ENCODE measurements at regions not wholly inside any gene's neighbourhood (a gene's known extent, or its start where the extent isn't known, plus 50 kb on each side); places are given as distances from the start of the nearest gene placed in this dataset.
A peak's percentile ranks its signal among the peaks of the same experiment; 100 is the strongest.

GRCh38 chrX:574251-574650, 56.3 kb upstream of the SHOX start:
- peaks cover 2% of the 10 kb centered on the region; the same call in 1 of the 2 replicates for H3K23me2 ChIP-seq (ENCODE audit: low read depth, low read length)
- H3K4me1 ChIP-seq (replicated peaks in 1 of 4; ENCODE audit: control insufficient read depth in 3 of 4, insufficient read depth in 4 of 4, low read length in 3 of 4): no peaks in the 10 kb centered on the region
- DNase-seq (ENCODE audit: low read depth in 1 of 2, low spot score in 2 of 2) (no peak), FAIRE-seq (no peak)
- POLR2A ChIA-PET (ENCODE audit: partially characterized antibody): no interaction called here
- WGBS, 2 experiments (ENCODE audit: extremely low coverage in 1 of 2, insufficient coverage in 1 of 2, insufficient read length in 1 of 2, insufficient replicate concordance in 2 of 2, low coverage in 1 of 2, low lambda C conversion rate in 2 of 2, missing lambda C conversion rate in 1 of 2): 73% methylated on average over 14 of the region's 14 CpGs; no CpG with 5 or more reads in 1 of the 2 experiments
- no peaks in the 10 kb centered on the region for H3K79me2 ChIP-seq (ENCODE audit: control insufficient read depth in 1 of 2, insufficient read depth in 2 of 2, low read length in 2 of 2)
- no peak overlapping the region for H4K5ac ChIP-seq (ENCODE audit: insufficient read length, low read depth, low read length)
- H3K9ac ChIP-seq (replicated peaks in 1 of 4; ENCODE audit: extremely low read depth in 1 of 4, low read depth in 3 of 4, low read length in 3 of 4): no peak overlapping the region
- TF ChIP-seq CTBP2 (IDR thresholded peaks at IDR 0.05; ENCODE audit: borderline replicate concordance, insufficient read depth, insufficient read length, low read length) (peak; percentile 58), JUND (IDR thresholded peaks at IDR 0.05; ENCODE audit: low read length) (no peak), EZH2 (IDR thresholded peaks at IDR 0.05; ENCODE audit: low read depth, low read length, severe bottlenecking) (no peak)
- H3K4ac ChIP-seq (replicated peaks; ENCODE audit: insufficient read length, low read depth, low read length): no peak overlapping the region
- no peak overlapping the region for H2BK120ac ChIP-seq (replicated peaks; ENCODE audit: low read depth, low read length)
- H2AFZ ChIP-seq (ENCODE audit: low read length): no peak overlapping the region
- H3K36me3 ChIP-seq (ENCODE audit: control insufficient read depth in 2 of 4, insufficient read depth in 4 of 4, low read length in 3 of 4): no peaks in the 10 kb centered on the region
- no peaks in the 10 kb centered on the region for H4K20me1 ChIP-seq (replicated peaks in 1 of 2; ENCODE audit: control insufficient read depth in 1 of 2, insufficient read depth in 2 of 2, low read length in 2 of 2)
- no peaks in the 10 kb centered on the region; a peak in 2 of 7 replicates for H3K27me3 ChIP-seq (replicated peaks in 1 of 4; ENCODE audit: control insufficient read depth in 3 of 4, extremely low read depth in 1 of 4, insufficient read depth in 3 of 4, low read length in 3 of 4)
- H4K8ac ChIP-seq (ENCODE audit: extremely low read depth, insufficient read depth, low read length): no peak overlapping the region
- H3K4me3 ChIP-seq (ENCODE audit: extremely low read depth in 1 of 4, insufficient read depth in 2 of 4, low read depth in 3 of 4, low read length in 4 of 4): no peak overlapping the region
- no peak overlapping the region for H3K27ac ChIP-seq (ENCODE audit: low read depth, low read length)
- no peak overlapping the region for H2BK20ac ChIP-seq (ENCODE audit: low read length)
- CTCF ChIA-PET (ENCODE audit: partially characterized antibody): no interaction called here
- no peak overlapping the region for H2AK5ac ChIP-seq (ENCODE audit: low read depth, low read length)
- no peak overlapping the region for H3K4me2 ChIP-seq (ENCODE audit: insufficient read depth in 1 of 2, low read depth in 2 of 2, low read length in 2 of 2)
- no peaks in the 10 kb centered on the region for H3K79me1 ChIP-seq (ENCODE audit: low read depth, low read length)
- H3K18ac ChIP-seq (ENCODE audit: extremely low read depth, low read length): no peak overlapping the region
- no peak overlapping the region for H4K91ac ChIP-seq (replicated peaks; ENCODE audit: insufficient read length, low read length)
- H2BK12ac ChIP-seq (ENCODE audit: low read depth, low read length): no peak overlapping the region
- no peaks in the 10 kb centered on the region for H3K9me3 ChIP-seq (ENCODE audit: insufficient read depth in 2 of 2, low read depth in 1 of 2, low read length in 1 of 2)
- H2BK5ac ChIP-seq (ENCODE audit: low read depth, low read length): no peak overlapping the region
- H2BK15ac ChIP-seq (ENCODE audit: low read length): no peak overlapping the region
- no peak overlapping the region for H3K56ac ChIP-seq (replicated peaks; ENCODE audit: insufficient read length, low read depth, low read length)
- no peak overlapping the region for H3K14ac ChIP-seq (ENCODE audit: insufficient read length)
- no peak overlapping the region for H3K23ac ChIP-seq (ENCODE audit: insufficient read length)
